ENCODE measurements at regions not wholly inside any gene's neighbourhood (a gene's known extent, or its start where the extent isn't known, plus 50 kb on each side); places are given as distances from the start of the nearest gene placed in this dataset.

GRCh38 chr17:15177343-15177742 lies 87.8 kb downstream of the PMP22 start:
- DNase-seq (ENCODE audit: low read depth): no peak

- no peak for DNase-seq (ENCODE audit: low read depth)
Observed at GRCh38 chr17:15175356-15175755, 89.8 kb downstream of the PMP22 start.

DNA sequence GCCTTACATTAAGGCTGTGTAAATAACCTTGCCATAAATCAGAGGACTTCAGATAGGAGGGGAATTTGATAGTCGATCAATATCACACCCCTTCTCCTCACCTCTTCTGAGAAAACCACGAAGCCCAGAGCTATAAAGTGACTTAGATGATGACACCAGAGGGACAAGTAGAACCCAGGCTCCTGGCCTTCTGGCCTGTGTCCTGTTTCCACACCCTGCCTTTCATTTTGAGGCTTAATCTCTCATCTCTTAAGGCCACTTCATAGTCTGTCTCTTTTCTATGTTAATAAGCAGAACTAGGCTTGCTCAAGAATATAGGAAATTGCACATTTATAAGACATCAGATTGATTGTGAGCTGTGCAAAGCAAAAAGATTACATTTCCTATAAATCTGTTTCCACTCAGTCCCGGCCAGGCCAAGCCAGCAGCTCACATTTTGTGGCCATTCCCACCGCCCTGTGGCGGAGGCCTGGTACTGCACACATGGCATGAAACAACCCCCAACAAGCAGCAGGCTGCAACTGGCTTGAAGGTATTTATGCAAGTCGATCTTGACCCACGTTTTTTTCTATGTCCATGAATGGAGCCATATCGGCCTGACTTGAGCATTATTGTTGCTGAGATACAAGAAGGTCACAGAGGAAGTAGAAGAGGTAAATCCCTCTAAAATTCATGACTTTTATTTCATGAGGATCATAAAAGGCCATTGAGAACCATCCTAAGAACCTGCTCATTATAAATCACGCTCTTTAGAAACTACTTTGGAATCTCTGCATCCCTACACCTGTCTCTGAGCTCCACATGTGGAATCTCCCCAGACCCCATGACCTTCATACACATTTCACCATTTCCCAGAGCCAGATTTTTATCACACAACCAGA lies 93.7 kb downstream of the PMP22 start:
- peak; percentile 46 for DNase-seq (ENCODE audit: low read depth)

GRCh38 chr17:15169676-15170075 lies 95.5 kb downstream of the PMP22 start:
- DNase-seq (ENCODE audit: low read depth): peak; percentile 31

GRCh38 chr17:15168379-15168778 lies 96.7 kb downstream of the PMP22 start:
- no peak for DNase-seq (ENCODE audit: low read depth)

DNA sequence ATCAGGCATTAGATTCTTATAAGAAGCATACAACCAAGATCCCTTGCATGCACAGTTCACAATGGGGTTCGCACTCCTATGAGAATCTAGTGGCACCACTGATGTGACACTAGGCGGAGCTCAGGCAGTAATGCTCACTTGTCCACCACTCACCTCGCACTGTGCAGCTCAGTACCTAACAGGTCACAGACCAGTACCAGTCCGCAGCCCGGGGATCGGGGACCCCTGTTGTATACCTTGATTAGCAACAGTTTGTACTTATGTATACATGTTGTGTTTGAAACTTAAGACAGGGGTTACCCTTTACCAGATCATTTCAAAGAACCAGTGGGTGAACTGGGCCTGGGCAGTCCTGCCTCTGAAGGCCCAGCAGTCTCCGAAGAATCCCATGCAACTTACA lies 103.7 kb downstream of the PMP22 start:
- no peak for DNase-seq (ENCODE audit: low read depth)

DNA sequence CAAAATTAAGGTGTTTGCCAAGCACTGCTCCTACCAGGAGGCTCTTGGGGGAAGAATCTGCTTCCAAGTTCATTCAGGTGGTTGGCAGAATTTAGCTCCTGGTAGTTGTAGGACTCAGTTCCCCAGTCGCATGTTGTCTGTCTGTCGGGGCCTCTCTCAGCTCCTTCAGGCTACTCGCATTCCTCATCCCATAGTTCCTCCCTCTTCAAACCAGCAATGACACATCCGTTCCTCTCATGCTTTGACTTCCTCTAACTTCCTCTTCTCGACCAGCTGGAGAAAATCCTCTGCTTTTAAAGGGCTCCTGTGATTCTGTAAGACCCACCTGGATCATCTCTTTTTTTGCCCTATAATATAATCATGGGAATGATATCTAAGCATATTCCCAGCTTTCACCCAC lies 108.1 kb downstream of the PMP22 start:
- no peak for DNase-seq (ENCODE audit: low read depth)

DNA sequence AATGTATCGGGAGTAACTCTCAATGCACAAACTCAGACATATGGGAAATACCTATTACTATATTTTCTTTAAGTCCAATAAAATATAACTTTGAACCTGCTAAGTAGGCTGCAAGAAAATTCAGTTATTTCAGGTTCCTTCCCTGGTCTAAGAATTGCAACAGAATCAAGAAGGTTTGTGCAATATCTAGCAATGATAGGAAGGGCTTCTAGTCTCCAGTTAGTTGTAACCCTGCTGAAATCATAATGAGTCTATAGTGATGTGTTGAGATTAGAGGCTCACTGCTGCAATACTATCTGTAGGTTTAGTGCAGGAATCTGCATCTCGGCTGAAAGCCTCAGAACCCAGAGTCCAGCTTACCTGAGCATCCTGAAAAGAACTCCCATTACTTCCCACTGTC lies 110.5 kb downstream of the PMP22 start:
- DNase-seq (ENCODE audit: low read depth): no peak

- DNase-seq (ENCODE audit: low read depth): no peak
Observed at GRCh38 chr17:15145621-15146020, 119.5 kb downstream of the PMP22 start.

DNA sequence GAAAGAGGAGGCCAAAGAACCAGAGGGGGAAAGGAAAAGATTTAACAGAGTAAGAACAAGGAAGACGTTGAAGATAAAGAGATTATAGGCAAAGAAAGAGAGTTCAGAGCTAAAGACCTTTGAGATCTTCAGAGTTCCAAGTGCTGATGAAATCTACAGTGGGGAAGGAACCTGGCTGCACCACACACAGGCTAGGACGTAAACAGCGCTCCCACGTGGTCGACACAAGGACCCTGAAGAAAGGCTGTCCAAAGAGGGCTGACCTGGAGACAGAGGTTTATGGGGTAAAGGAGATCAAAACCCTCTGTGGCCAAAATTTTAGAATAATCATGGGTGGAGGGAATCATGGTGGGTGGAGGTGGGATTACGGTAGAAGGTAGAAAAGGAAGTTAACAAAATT lies 121.6 kb downstream of the PMP22 start:
- DNase-seq (ENCODE audit: low read depth): no peak

GRCh38 chr17:15134363-15134762 lies 130.8 kb downstream of the PMP22 start:
- DNase-seq (ENCODE audit: low read depth): no peak

DNA sequence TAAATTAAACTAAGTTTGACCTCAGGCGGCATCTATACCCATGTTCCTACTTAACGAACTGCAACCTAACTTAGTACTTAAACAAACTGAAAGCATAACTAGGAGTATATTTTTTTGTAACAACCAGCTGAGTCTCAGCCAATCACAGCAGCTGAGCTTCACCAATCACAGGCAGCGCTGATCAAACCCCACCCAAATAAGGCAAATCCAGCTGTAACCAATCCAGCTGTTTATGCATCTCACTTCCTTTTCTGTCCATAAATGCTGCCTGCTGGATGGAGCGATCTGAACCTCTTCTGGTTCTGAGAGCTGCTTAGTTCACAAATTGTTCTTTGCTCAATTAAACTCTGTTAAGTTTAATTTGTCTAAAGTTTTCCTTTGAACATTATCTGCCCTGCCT lies 131.3 kb downstream of the PMP22 start:
- DNase-seq (ENCODE audit: low read depth): no peak

DNA sequence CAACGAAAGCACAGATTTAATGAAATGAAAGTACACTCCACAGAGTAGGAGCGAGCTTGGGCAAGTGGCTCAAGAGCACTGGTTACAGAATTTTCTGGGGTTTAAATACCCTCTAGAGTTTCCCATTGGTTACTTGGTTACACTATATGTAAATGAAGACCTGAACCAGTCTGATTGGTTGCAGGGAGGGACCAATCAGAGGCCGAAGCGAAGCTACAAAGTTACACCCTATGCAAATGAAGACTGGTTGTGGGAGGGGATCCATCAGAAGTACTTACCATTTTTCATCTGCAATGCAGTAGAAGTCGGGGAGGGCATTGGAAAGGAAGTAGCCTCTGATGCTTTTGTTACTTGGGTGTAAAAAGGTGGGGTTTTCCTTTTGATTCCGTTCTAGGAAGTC lies 132.0 kb downstream of the PMP22 start:
- DNase-seq (ENCODE audit: low read depth): no peak

DNA sequence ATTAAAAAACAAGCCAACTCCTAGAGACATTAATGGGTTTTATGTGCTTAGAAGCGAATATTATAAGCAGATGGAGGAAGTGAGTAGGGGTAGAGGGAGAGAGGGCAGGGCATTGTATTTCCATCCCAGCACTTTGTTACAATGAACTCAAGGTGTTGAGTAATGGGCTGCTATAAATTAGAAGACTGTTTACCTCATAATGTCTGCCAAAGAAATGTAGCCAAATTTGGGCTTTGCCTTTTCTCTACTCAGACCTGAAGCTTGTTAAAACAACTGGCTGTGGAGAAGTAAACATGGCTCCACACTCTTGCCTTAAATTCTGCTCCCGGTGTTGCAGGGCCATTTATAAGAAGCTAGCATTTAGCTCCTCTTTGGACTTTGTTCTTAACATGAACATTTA lies 134.7 kb downstream of the PMP22 start:
- no peak for DNase-seq (ENCODE audit: low read depth)

DNA sequence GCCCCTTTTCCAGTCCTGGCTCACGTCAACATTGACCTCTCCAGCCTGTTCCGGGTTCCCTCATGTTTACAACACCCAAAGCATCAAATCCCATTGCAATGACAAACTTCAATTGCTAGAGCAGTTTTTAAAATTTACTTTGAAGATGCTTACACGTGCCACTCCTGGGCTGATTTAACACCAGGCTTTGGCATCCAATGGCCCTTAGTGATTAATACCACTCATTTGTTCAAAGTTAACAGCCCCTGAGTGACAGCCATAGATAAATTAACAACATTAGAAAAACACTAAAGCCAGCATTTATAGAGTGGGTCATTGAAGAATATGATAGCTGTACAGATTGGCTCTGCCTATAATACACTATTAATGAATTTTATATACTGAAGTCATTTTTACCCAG lies 135.1 kb downstream of the PMP22 start:
- no peak for DNase-seq (ENCODE audit: low read depth)

DNA sequence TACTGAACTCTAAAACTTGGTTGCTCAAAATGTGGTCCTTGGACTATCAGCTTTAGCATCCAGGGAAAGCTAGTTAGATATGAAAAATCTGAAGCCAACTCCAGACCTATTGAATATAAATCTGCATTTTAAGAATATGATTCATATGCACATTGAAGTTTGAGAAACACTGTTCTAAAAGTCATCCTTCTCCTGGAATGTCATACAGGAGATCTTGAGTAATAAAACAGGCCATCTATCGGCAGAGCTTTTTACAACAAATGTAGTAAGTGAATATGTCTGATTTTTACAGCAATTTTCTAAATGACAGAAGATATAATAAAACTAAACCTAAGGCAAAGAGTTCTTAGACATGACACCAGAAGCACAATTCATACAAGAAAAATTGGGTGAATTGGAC lies 140.4 kb downstream of the PMP22 start:
- DNase-seq (ENCODE audit: low read depth): no peak

DNA sequence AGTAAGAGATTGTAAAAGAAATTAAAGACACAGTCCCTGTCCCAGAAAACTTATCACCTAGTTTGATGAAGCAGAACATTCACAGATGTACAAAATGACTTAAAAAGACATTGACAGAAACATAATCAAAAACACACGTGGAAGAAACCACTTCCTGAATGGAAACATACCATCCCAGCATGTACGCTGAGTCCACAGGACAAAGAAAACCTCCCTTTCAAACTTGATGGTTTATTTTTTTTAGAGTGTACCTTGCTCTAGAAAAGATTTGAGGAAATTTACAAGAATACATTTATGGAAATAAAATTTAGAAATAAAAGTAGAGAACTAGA lies 140.9 kb downstream of the PMP22 start:
- DNase-seq (ENCODE audit: low read depth): no peak

GRCh38 chr17:15123593-15124263 lies 141.4 kb downstream of the PMP22 start:
- no peak for DNase-seq (ENCODE audit: low read depth)

- no peak for DNase-seq (ENCODE audit: low read depth)
Observed at GRCh38 chr17:15122857-15123256, 142.3 kb downstream of the PMP22 start.

GRCh38 chr17:15121426-15121825 lies 143.7 kb downstream of the PMP22 start:
- no peak for DNase-seq (ENCODE audit: low read depth)

GRCh38 chr17:15119968-15120367 lies 145.2 kb downstream of the PMP22 start:
- DNase-seq (ENCODE audit: low read depth): no peak

DNA sequence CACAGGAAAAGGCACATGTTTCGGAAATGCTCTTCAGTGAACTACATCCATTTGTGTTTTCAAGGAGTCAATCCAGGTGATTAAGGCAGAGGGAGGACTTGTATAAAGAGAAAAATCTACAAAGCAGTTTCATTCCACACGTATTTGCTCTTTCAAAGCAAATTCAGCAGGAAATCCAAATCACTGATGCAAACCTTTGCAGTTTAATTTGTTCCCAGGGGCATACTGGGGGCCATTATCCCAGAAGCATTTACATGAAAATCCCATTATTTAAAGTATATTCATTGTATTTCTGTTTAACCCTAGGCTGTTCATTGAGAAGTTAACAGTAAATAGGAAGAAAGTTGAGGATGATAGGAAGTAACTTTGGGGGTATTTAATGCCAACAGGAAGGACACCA lies 147.9 kb downstream of the PMP22 start:
- DNase-seq (ENCODE audit: low read depth): no peak

DNA sequence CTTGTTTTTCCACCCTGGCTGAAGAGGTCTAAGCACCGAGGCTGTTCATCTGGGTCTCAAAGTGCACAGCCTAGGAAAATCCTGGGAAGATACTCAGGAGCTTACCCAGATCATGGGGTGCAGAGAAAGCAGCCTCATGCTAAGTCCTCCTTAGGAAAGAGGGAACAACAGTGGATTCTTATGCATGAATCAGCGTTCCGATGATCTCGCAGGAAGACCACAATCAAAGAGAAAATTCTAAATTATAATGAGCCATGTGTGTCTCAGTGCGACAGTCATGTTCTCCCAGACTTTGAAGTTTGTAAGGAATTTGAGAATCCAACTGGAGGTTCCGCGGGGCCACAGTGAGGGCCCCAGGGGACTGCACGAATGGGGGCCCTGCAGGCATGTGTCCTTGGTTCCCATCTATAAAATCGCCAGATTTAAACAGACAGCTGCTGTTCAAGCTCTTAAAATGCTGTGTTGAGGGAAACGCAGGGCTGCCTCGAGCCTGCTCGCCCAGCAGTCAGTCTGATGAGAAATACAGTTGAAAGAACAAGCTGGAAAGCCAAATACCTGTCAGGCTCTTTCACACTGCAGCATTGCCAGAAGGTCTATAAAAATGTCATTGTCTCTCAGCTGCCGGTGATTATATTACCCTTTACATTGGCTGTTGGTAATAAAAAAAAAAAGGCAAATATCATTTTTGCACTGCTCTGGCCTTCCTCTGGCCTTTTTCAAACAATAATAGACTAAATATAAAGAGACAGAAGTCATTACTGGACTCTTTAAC lies 152.1 kb downstream of the PMP22 start:
- no peak for DNase-seq (ENCODE audit: low read depth)
